Thymus (tissue), 11 donors: ENCODE measurements at regions not wholly inside any gene's neighbourhood (a gene's known extent, or its start where the extent isn't known, plus 50 kb on each side); places are given as distances from the start of the nearest gene placed in this dataset.

Source experiments
- DNase-seq, 9 donors: peaks; one replicate each; pipeline ENCODE4 v3.0.0-alpha.2; 2013; ENCODE audit warnings: low spot score in 9 of 9, low read depth in 6 of 9, missing footprints in 1 of 9
- H3K27ac ChIP-seq, 2 donors: one replicate each; pipeline ENCODE4 v1.5.1; 2013; ENCODE audit warnings: control low read depth in 1 of 2, low read depth in 1 of 2, low read length in 1 of 2, mild to moderate bottlenecking in 1 of 2, moderate library complexity in 1 of 2
- H3K27me3 ChIP-seq, 2 donors: one replicate each; pipeline ENCODE4 v1.5.1; 2013; ENCODE audit warnings: low read length in 1 of 2; ENCODE audit not compliant: control insufficient read depth in 2 of 2, insufficient read depth in 1 of 2
- H3K36me3 ChIP-seq, 2 donors: one replicate each; pipeline ENCODE4 v1.5.1; 2013; ENCODE audit warnings: low read length in 1 of 2, mild to moderate bottlenecking in 1 of 2, moderate library complexity in 1 of 2; ENCODE audit not compliant: control insufficient read depth in 2 of 2, insufficient read depth in 2 of 2
- H3K4me1 ChIP-seq, 2 donors: one replicate each; pipeline ENCODE4 v1.5.1; 2013; ENCODE audit warnings: low read length in 2 of 2; ENCODE audit not compliant: control insufficient read depth in 2 of 2, insufficient read depth in 2 of 2
- H3K4me3 ChIP-seq, 2 donors: one replicate each; pipeline ENCODE4 v1.5.1; 2013; ENCODE audit warnings: low read length in 2 of 2, control low read depth in 1 of 2, mild to moderate bottlenecking in 1 of 2
- H3K9me3 ChIP-seq, 2 donors: one replicate each; pipeline ENCODE4 v1.5.1; 2013; ENCODE audit warnings: low read length in 1 of 2, mild to moderate bottlenecking in 1 of 2; ENCODE audit not compliant: control insufficient read depth in 2 of 2, insufficient read depth in 1 of 2
- WGBS: extraction: QIAGEN DNeasy Blood & Tissue Kit; methylation state at CpG from one replicate; pipeline ENCODE4 v1.1.7; 2013; 5-methylcytosine and 5-hydroxymethylcytosine counted together
- donor health status: healthy.

DNA sequence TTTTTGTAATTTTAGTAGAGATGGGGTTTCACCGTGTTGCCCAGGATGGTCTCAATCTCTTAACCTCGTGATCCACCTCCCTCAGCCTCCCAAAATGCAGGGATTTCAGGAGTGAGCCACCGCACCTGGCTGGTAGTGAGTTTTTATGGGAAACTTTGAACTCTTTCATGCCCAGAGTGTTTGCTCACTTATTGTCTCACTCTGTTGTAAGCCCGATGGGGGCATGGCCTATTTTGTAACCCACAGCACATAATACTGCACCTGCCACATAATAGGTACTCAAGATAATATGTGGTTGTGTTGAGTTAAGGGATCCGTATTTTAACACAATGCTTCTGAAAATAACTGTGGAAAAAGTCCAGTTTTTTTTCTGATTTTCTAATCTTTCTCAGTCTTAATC lies 109.6 kb upstream of the GIMD1 start:
- no peak for DNase-seq
- H3K4me3 ChIP-seq: no peak overlapping the region
- WGBS: 90% methylated on average over 5 of the region's 5 CpGs
- H3K27ac ChIP-seq: no peak overlapping the region
- H3K9me3 ChIP-seq: no peaks in the 10 kb centered on the region
- no peaks in the 10 kb centered on the region for H3K27me3 ChIP-seq
- no peaks in the 10 kb centered on the region for H3K4me1 ChIP-seq
- H3K36me3 ChIP-seq: no peaks in the 10 kb centered on the region

DNA sequence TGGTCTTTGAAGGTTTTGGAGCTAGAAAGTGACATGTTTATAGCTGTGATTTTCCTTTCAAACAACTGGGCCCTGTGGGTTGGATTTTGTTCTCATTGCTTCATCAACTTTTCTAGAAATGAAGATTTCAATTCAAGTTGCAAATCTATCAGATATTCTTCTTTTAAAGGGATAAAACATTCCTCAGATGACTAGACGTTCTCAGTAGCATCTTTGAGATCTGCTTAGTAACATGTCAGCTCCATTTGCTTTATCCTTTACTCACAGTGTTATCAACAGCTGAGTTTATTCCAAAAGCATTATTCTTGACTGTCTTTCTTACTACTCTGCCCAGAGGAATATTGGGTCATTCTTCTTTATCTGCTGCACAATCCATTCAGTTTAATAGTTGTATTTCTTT lies 108.2 kb upstream of the GIMD1 start:
- Histone ChIP-seq H3K4me3 (no peak overlapping the region), H3K9me3 (no peaks in the 10 kb centered on the region), H3K4me1 (no peaks in the 10 kb centered on the region), H3K36me3 (no peaks in the 10 kb centered on the region), H3K27me3 (no peaks in the 10 kb centered on the region), H3K27ac (no peak overlapping the region)
- 83% methylated on average over 1 of the region's 1 CpG for WGBS
- no peak for DNase-seq

DNA sequence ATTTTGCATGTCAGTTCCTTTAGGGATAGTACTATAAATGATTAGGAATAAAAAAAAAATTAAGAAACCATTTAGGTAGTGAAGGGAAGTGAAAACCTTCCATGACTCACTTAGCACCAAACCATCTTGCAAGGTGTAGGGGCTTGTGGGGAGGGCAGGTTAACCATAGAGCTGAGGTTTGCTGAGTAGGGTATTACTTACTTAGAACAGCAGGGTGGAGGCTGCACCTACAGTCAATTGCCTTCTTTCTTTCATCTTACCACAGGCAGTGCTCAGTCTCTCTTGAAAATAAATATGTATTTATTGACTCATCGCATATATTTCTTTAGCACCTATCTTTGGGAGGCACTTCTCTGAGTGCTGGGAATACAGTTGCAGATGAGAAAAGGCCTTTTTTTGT lies 104.9 kb upstream of the GIMD1 start:
- DNase-seq: no peak
- WGBS: 94% methylated on average over 1 of the region's 1 CpG
- H3K4me1 ChIP-seq: no peaks in the 10 kb centered on the region
- no peak overlapping the region for H3K4me3 ChIP-seq
- no peaks in the 10 kb centered on the region for H3K9me3 ChIP-seq
- H3K27me3 ChIP-seq: no peaks in the 10 kb centered on the region
- H3K27ac ChIP-seq: no peak overlapping the region
- H3K36me3 ChIP-seq: no peaks in the 10 kb centered on the region

DNA sequence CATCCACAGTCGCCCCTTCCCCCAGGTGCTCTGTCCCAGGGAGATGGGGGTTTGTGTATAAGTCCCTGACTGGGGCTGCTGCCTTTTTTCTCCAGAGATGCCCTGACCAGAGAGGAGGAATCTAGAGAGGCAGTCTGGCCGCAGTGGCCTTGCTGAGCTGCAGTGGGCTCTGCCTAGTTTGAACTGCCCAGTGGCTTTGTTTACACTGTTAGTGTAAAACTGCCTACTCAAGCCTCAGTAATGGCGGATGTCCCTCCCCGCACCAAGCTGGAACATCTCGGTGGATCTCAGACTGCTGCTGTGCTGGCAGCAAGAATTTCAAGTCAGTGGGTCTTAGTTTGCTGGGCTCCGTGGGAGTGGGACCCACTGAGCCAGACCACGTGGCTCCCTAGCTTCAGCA lies 102.6 kb upstream of the GIMD1 start:
- no peak overlapping the region for H3K4me3 ChIP-seq
- DNase-seq: no peak
- H3K36me3 ChIP-seq: no peaks in the 10 kb centered on the region
- no peak overlapping the region for H3K27ac ChIP-seq
- WGBS: 84% methylated on average over 7 of the region's 7 CpGs
- H3K9me3 ChIP-seq: no peaks in the 10 kb centered on the region
- no peaks in the 10 kb centered on the region for H3K27me3 ChIP-seq
- H3K4me1 ChIP-seq: no peaks in the 10 kb centered on the region

DNA sequence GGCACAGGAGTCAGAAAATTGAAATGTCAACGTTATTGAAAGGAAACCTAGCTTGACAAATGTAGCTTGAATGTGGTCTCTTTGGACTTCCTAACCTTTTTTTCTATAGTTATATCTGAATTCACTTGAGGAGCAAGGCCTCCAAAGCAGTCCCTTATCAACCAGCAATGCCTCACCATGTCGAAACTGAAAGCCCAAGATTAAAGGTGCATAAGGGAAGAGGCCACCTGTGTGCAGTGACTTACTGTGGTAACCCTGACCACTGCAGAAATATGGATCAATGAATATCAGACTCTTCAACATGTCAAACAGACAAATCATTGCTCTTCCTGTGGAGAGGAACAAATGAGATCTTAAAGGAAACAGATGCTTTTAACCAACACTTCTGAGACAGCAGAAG lies 95.0 kb upstream of the GIMD1 start:
- H3K4me3 ChIP-seq: no peak overlapping the region
- H3K27ac ChIP-seq: no peak overlapping the region
- no peaks in the 10 kb centered on the region for H3K9me3 ChIP-seq
- no peaks in the 10 kb centered on the region for H3K4me1 ChIP-seq
- H3K27me3 ChIP-seq: no peaks in the 10 kb centered on the region
- no peak for DNase-seq
- 54% methylated on average over 2 of the region's 2 CpGs for WGBS
- no peaks in the 10 kb centered on the region for H3K36me3 ChIP-seq

DNA sequence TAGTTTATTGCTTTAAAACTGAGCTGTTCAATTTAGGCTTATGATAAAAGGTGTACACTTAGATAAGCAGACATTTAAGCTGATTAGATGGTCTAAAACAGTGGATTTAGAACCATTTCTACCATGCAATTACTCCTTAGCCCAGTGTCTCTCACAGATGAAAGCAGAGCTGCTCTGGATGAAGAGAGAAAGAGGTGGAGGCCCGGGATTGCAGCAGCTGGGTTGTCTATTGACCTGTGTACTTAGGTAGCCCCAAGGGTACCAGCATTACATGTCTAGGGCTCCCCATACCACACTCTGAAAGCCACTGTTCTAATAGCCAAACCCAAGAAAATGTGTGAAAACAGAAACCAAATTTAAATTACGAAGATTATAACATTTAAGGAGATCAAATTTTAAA lies 86.0 kb upstream of the GIMD1 start:
- Histone ChIP-seq H3K27ac (no peak overlapping the region), H3K36me3 (no peaks in the 10 kb centered on the region), H3K9me3 (no peaks in the 10 kb centered on the region), H3K27me3 (no peaks in the 10 kb centered on the region), H3K4me3 (no peak overlapping the region), H3K4me1 (no peaks in the 10 kb centered on the region)
- 94% methylated on average over 2 of the region's 2 CpGs for WGBS
- no peak for DNase-seq

DNA sequence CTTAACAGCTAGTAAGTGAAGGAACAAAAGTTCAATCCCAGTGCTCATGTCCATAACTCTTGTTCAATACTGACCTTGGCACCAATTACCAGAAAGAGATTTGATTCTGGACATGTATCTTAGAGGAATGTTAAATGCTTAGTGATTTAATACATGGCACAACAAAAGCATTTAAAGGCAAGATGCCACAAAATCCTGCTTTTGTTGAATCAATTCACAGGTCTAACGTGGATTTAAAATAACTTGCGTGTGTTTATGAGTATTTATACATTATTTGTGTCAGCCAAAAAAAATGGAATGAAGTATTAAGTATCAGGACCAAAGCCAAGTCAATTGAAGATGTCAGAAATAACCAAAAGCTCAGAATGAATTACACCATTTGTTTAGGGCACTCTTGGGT lies 85.4 kb upstream of the GIMD1 start:
- Histone ChIP-seq H3K27ac (no peak overlapping the region), H3K27me3 (no peaks in the 10 kb centered on the region), H3K36me3 (no peaks in the 10 kb centered on the region), H3K9me3 (no peaks in the 10 kb centered on the region), H3K4me3 (no peak overlapping the region), H3K4me1 (no peaks in the 10 kb centered on the region)
- WGBS: 84% methylated on average over 2 of the region's 2 CpGs
- no peak for DNase-seq

DNA sequence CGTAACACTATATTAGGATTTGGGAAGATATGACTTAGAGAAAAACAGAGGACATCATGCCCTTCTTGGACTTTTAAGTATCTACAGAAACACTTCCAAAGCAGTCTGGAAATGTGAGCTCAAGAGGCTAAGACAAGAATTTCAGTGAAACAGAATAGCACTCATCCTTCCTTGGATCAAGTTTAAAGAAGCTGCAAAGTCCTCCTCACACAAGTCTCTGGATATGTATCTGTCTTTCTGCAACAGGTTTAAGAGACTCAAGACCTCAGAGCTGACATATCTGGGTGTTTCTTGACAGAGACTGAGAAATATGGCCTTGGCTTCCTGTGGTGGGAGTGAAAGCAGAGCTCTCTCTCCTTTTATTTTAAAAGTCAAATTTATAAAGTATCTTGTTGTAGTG lies 82.5 kb upstream of the GIMD1 start:
- Histone ChIP-seq H3K9me3 (peaks cover 0 to 4% of the 10 kb centered on the region in 2 donors), H3K27me3 (no peaks in the 10 kb centered on the region), H3K4me1 (no peaks in the 10 kb centered on the region), H3K4me3 (no peak overlapping the region), H3K27ac (no peak overlapping the region), H3K36me3 (no peaks in the 10 kb centered on the region)
- DNase-seq: no peak
- WGBS: 94% methylated on average over 1 of the region's 1 CpG

DNA sequence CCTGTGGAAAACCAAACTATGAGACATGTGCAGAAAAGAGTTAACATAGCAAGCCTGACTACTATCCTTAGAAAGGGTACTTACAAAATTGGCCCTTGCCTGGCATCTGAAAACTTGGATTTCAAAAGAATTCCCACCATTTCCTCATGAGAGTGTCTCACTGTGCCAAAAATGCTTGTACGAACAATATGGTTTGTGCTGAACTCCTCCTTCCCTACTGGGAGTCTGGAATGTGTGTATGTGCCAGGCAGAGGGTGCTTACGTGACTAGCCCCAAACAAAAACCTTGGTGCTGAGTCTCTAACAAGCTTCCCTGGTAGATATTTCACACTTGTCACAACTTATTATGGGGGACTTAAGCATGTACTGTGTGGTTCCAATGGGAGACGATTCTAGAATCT lies 81.7 kb upstream of the GIMD1 start:
- Histone ChIP-seq H3K9me3 (peaks cover 0 to 4% of the 10 kb centered on the region in 2 donors), H3K27ac (no peak overlapping the region), H3K36me3 (no peaks in the 10 kb centered on the region), H3K4me1 (no peaks in the 10 kb centered on the region), H3K4me3 (no peak overlapping the region), H3K27me3 (no peaks in the 10 kb centered on the region)
- no peak for DNase-seq
- WGBS: 80% methylated on average over 3 of the region's 3 CpGs

DNA sequence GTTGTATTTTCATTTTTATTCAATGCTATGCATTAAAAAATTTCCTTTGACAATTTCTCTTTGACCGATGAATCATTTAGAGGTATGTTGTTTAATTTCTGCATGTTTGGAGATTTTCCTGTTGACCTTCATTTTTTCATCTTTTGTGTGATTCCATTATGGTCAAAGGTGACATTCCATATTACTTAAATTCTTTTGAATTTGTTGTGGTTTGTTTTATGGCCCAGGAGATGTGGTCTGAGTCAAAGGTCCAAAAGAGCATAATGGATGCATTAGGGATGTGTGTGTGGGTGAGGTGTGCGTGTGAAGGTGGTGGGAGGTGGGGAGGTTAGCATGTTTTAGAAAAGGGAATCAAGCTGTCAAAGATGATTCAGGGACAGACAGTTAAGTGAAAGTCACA lies 76.0 kb upstream of the GIMD1 start:
- H3K4me3 ChIP-seq: no peak overlapping the region
- H3K27ac ChIP-seq: no peak overlapping the region
- WGBS: 73% methylated on average over 2 of the region's 2 CpGs
- DNase-seq: no peak
- no peaks in the 10 kb centered on the region for H3K4me1 ChIP-seq
- peaks cover 0 to 4% of the 10 kb centered on the region in 2 donors for H3K9me3 ChIP-seq
- H3K36me3 ChIP-seq: no peaks in the 10 kb centered on the region
- H3K27me3 ChIP-seq: no peaks in the 10 kb centered on the region
